Left cardiac atrium (tissue), 4 donors: ENCODE measurements at regions not wholly inside any gene's neighbourhood (a gene's known extent, or its start where the extent isn't known, plus 50 kb on each side); places are given as distances from the start of the nearest gene placed in this dataset.
"Not testable (repeated sequence)": the region's sequence is repeated elsewhere in the genome, so short reads cannot be mapped to it uniquely, and the experiment has no call there.

Source experiments
- ATAC-seq, 2 donors: fragments of 200-7000 bp; cut with Tn5 transposase; one replicate each; pipeline ENCODE4 v1.9.1; 2020; ENCODE audit warnings: mild to moderate bottlenecking in 2 of 2, moderate library complexity in 2 of 2
- DNase-seq: peaks from one replicate; pipeline ENCODE4 v3.0.0-alpha.2; 2020
- intact Hi-C, 2 donors: fragments of 100-400 bp; cut with DNase I; formaldehyde crosslinking; loops; one replicate each; pipeline versions ENCODE4 v1.14.1 to v1.15.1; 2022 to 2023
- donor health status: DM: no; HTN: yes; CAD: no.
- donor health status: DM: no; HTN: yes; CAD: no; lungs with severe emphysema.
- donor health status: DM: yes; HTN: yes; CAD: no.
- donor health status: Dilated cardiomyopathy.

DNA sequence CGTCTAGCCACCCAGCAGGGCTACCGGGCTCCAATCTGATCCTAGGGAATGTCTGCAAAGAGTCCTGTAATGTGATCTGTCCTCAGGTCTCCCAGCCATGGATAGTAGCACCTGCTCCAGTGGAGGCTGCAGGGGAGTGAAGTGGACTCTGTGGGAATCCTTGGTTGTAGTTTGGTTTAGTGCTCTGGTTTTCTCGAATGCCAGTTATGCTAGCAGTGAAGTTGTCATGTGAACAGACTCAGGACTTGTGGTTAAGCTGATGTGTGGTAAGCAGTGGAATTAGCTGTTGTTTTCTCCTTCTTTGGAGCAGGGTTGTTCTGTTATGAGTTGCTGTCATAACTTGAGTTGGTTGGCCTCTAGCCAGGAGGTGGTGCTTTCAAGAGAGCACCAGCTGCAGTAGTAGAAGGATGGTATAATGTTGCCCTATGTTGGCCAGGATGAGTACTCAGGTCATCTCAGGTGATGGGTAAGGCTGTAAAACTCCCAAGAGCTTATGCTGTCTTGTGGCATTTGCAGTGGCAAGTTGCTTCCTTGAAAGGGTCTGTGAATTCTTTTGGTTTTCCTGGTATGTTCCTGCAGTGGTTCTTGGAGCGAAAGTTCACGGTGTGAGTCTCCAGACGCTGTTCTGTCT lies 390.2 kb downstream of the UTRN start:
- intact Hi-C loops: no loop called here
- DNase-seq (no peak), ATAC-seq (no peak)

DNA sequence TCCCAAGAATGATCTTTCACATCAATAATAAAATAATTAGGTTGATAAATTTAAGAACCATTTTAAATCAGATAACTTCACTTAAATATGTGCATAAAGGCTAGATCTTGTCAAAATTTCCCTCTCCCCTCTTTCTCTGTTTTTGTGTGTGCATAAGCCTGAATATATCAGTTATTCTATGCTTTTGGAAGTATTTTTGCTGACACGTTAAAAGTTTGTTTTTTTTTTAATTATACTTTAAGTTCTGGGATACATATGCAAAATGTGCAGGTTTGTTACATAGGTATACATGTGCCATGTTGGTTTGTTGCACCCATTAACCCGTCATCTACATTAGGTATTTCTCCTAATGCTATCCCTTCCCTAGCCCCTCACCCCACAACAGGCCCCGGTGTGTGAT lies 391.2 kb downstream of the UTRN start:
- ATAC-seq, intact Hi-C loops: not testable (repeated sequence)

DNA sequence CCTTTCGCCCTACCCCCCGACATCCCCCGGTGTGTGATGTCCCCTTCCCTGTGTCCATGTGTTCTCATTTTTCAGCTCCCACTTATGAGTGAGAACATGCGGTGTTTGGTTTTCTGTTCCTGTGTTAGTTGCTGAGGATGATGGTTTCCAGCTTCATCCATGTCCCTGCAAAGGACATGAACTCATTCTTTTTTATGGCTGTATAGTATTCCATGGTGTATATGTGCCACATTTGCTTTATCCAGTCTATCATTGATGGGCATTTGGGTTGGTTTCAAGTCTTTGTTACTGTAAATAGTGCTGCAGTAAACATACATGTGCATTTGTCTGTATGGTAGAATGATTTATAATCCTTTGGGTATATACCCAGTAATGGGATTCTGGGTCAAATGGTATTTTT lies 392.1 kb downstream of the UTRN start:
- intact Hi-C loops, ATAC-seq, DNase-seq: not testable (repeated sequence)

More for the DNA sequence above, 391.2 kb downstream of the UTRN start:
- not testable (repeated sequence) for DNase-seq

DNA sequence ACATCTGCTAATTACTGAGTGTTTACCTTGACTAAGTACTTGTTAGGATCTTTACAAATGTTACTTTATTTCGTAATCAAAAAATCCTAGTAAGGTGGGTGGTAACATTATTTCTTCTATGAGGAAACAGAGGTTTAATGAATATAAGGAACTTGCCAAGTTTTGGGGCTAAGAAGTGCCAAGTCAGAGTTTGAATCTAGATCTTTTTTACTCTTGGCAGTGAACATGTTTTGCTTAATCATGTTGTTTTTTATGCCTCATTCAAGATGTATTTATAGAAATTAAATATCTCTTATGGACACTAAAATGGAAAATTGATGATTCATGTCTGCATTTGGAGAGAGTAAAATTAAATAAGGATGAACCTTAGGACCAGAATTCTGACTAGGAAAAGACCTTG lies 393.7 kb downstream of the UTRN start:
- intact Hi-C loops: no loop called here
- DNase-seq (no peak), ATAC-seq (peak; percentile 30 to 54)

DNA sequence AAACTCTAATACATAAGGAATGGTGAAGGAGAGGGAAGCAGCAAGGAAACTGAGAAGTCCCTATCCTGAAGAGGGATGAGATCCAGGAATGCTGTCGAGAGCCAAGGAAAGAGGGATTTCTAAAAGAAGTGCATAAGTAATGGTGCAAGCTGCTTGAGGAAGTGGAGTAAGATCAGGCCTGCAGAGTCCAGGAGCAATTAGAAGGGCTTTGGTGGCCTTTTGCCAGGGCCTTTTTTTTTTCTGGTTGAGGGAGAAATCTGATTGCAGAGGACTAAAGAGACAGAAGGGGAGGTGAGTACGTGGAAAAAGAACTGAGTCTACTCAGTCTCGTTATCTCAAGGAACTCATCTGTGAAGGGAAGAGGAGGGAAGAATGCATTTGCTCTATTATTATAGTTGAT lies 396.2 kb downstream of the UTRN start:
- no peak for DNase-seq
- intact Hi-C loops: no loop called here
- no peak for ATAC-seq

DNA sequence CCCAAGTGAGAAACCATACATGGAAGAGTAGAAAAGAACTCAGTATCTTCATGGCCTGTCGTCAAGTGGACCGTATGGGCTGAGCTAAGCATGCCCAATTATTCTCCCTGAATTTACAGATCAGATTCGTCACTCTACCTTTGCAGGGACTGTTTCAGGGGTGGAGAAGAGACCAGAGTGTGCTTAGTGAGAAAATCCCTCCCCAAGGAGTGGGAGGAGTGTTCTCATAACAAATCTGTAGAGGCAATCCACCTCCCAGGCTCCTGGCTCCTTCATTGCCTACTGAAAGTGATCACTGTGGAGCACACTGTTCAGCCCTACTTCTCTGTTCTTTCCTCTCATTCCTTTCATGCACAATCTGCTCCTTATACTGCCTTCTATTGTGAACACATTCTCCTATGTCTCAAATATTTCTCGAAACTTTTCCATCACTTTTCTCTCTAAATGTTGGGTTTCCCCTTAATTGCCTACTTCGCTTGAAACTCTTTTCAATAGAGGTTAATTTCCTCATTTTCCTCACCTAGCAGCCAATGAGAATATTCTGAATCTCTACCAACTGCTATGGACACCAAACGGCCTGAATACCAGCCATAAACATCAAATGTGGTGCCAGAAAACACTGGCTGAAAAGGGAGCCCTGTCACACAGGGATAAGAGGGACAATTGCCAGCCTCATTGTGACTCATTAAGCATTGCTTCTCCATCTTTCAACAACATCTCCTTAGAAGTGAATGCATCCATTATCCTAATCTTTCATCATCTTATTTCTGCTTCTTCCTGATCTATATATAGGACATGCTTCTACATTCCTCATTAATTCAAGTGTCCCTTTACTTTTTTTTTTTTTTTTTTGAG lies 398.3 kb downstream of the UTRN start:
- intact Hi-C loops: no loop called here
- ATAC-seq (peak in 1 of 2 donors; percentile 38), DNase-seq (no peak)

DNA sequence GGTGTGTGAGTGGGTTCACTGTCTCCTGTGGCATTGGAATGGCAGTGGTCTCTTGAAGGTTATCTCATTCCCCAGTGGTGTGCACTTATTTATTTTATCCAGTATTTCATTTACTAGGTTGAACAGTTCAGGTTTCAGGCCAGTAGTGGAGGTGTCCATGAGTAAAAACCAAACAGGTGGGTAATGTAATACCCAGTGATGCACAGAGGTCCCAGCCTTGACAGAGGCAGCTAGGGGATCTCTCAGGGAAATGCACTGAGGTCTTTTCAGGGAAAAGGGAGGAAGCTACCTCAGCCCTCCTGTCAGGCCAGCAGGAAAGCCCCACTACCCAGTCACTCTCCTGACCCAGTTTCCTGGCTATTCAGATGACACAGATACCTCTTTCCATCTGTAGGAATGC lies 403.6 kb downstream of the UTRN start:
- no peak for DNase-seq
- intact Hi-C loops: no loop called here
- no peak for ATAC-seq

DNA sequence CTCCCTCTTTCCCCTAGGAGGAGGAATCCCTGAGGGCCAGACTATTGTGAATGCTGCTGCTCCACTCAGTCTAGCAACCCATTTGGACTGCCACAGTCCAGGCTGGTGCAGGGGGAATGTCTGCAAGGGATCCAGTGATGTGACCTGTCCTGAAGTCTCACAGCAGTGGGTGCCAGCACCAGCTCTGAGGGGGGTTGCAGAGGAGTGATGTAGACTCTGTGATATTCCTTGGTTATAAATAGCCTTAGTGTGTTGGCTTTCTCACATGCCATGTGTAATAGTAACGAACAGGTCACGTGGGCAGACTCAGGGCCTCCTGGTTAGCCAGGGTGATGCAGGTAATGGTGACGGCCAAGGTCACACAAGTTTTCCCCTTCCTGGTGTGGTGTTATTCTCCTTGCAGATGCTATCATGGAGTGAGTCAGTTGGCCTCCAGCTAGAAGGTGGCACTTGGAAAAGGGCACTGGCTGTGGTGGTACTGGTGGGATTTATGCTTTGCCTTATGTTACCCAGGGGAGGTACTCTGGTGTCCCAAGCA lies 404.4 kb downstream of the UTRN start:
- DNase-seq (no peak), ATAC-seq (peak in 1 of 2 donors; percentile 38)
- intact Hi-C loops: no loop called here

DNA sequence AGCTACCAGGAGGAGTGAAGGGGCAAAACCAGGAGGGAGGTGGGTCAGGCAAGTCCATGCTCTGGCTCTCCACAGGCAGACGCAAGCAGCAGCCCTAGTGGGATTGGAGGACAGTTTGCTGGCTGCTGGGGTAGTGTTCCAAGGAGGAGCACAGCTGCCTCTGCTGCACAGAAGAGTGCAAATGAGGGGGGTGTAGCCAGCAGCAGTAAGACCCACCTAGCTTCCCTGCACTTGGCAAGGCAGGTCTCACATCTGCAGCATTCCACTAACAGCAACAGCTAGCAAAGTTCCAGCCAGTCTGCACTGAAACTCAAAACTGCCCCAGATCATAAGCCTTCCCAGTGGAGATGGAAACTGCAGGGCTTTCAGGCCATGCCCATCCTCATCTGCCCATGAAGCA lies 405.0 kb downstream of the UTRN start:
- DNase-seq (no peak), ATAC-seq (no peak)
- intact Hi-C loops: no loop called here

DNA sequence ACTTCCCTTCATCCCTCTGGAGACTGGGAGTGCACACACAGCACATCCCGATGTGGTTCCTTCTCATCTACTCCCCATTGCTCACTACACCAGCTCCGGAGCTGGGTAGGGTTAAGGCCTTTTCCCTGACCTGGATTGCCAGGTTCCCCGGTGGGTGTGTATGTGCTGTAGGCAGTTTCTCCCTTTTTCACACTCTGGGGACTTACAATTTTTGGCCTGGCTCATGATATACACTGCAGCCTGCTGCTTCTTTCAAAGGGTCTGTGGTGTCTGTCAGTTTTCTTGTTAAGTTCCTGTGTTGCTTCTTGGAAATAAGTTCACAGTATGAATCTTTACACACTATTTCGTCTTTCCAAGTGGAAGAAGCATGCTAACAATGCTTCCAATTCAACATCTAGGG lies 405.5 kb downstream of the UTRN start:
- ATAC-seq: no peak
- intact Hi-C loops: no loop called here

DNA sequence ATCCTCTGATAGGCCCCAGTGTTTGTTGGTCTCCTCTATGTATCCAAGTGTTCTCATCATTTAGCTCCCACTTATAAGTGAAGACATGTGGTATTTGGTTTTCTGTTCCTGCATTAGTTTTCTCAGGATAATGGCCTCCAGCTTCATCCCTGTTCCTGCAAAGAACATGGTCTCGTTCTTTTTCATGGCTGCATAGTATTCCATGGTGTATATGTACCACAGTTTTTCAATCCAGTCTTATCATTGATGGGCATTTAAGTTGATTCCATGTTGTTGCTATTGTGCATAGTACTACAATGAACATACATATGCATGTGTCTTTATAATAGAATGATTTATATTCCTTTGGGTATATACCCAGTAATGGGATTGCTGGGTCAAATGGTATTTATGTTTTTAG lies 406.9 kb downstream of the UTRN start:
- intact Hi-C loops, ATAC-seq, DNase-seq: not testable (repeated sequence)

More for the DNA sequence above, 405.5 kb downstream of the UTRN start:
- DNase-seq: no peak

DNA sequence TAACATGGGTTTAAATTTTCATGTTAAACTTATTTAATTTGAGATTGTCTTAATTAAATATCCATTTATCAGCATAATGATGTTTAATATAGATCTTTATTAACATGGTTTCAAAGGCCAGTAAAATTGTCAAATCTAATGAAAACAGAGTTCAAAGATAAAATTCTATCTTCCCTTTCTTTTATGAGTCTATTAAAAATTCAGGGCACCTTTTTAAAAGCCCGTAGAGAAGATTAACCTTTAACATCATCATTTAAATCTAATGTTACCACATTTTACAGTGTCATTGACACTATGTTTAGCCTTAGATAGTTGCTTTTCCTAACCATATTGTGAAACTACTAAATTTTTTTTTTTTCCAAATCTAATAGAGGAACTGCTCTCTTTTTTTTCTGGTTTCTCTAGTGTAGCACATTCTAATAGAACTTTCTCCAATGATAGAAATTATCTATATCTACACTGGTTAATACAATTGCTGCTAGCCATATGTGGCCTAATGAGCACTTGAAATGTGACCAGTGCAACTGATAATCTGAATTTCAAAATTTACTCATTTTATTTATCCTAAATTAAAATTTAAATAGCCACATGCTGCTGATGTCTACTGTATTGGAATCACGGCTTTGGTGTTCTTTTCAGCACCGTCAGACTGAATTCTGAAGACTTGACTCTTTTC lies 410.9 kb downstream of the UTRN start:
- DNase-seq: no peak
- intact Hi-C loops: no loop called here
- no peak for ATAC-seq

DNA sequence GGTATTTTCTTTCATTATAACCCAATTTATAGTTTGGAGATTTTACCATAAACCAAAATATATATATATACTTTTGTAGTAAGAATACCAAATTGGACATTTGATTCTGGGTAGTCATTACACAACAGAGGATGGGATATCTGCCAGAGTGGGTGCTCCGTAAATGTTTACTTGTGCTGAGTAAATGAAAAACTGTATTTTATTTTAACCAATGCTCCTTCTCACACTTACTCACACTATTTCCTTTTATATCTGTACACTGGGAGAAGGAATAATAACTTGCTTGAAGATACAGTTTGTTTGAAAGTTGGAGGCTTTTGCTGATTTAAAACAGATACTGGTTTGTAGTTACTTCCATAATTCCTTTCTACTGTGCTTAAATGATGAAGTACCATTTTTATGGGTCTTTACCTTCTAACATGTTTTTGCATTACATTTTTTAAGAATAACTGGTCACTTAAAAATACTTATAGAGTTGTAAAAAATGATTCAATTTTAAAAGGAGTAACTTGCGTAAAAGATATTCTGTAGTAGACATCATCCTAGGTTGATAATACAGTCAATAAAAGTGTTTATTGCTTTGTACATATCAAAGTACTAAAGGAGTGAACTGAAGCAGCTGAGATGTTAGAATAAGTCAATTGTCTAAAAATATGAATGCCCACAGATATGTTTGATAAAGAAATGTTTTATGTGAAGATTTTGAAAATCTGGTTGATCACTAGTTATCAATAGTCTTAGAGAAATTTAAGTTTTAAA lies 411.7 kb downstream of the UTRN start:
- intact Hi-C loops: no loop called here
- ATAC-seq (no peak), DNase-seq (no peak)

DNA sequence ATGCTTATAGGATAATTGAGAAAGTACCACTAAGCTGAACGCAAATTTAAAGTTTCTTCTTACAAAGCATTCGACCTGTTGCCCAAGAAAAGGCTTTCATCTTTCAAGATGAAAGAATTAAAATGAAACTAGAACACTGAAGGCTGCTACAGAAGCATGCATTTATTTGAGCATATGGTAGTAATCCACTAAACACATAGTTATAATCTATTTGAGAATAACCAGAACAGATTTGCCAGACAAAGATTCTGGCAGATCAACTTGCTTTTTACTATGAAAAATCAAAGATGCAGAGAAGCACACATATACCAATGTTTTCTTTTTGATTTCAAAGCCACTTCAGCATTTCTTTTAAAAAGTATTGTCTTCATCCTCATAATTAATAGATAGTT lies 412.2 kb downstream of the UTRN start:
- intact Hi-C loops: no loop called here
- DNase-seq (no peak), ATAC-seq (no peak)

DNA sequence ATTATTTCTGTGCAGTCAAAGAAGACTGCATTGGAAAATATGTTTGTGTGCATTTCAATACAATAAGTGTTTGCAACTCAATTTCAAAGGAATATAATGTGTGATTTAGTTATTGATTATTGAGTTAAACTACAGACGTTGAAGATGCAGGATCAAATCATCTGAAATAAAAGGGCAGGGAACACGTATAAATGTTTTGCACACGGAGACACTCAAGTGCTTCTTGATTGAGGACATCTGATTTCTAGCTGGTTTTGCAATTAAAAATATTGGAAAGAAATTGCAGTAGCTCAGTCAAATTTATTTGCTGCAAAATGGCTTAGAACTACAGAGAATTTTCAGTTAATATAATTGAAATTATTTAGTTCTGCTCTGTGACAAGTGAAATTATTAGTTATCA lies 412.7 kb downstream of the UTRN start:
- intact Hi-C loops: no loop called here
- DNase-seq (no peak), ATAC-seq (no peak)

DNA sequence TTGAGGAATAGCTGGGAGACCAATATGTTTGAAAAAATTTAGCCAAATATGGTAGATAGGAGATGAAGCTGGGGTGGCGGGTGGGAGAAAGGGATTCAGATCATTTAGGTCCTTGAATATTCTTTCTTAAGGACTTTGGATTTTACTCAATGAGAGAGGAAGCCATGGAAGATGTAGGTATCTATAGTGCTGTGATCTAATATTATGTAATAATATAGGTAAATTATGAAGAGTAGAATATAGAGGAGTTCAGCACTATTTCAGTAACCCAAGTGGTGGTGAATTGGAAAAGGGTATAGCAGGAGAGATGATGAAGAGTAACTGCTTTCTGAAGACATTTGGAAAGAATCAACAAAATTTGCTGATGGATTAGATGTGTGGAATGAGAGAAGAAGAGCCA lies 417.6 kb downstream of the UTRN start:
- intact Hi-C loops: no loop called here
- ATAC-seq: no peak
- no peak for DNase-seq

DNA sequence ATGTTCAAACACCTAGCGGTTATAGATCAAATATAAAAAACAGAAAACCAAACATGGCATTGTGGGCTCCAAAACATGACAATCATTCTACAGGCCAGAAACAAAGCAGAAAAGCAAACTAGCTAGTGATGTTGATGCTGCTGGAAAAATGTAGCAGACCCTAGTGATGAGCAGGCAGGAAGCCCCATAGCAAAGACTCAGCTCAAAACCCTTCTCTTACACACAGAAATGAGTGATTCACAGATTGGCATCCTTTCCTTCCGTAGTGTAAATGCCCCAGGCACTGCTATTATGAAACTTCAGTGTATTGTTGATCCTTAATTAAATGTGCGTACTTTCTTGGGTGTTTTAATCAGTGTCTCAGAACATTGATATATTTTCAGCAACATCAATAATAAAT lies 425.1 kb downstream of the UTRN start:
- no peak for DNase-seq
- intact Hi-C loops: no loop called here
- ATAC-seq: no peak

DNA sequence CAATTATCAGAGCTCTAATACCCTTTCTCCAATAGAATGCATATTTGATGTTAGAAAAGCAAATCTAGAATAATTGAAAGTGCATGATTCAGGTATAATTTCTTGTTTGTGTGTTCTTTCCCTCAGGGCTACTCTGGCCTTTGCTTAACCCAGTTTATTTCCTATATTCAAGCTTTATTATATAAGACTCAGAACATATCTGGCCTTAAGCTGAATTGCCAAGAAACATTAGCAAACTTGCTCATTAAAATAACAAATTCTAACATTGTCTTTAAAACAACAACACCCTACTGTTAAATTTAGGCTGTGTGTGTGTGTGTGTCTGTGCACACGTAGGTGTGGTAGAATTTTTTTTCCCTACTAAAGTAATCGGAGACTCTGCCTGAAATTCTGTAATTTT lies 426.5 kb downstream of the UTRN start:
- DNase-seq: no peak
- ATAC-seq: no peak
- intact Hi-C loops: no loop called here

DNA sequence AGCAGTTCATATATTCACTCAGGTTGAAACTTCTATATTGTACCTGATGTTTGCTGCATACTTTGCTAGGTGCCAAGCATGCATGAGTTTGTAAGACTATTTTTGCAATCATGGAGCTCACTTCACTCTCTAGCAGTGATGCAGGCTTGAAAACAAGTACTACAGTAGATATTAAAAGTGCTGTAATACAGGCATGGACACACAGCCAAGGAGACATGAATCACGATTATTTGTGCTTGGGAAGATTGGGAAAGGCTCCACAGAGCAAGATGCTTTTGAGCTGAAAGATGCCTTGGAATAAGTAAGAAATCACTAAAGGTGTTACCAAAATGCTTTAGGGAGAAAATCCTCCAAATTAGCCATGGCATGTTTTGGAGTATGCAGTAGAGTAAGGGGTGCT lies 427.4 kb downstream of the UTRN start:
- no peak for DNase-seq
- ATAC-seq: no peak
- intact Hi-C loops: no loop called here
